ENCODE measurements at regions not wholly inside any gene's neighbourhood (a gene's known extent, or its start where the extent isn't known, plus 50 kb on each side); places are given as distances from the start of the nearest gene placed in this dataset.
"Not testable (repeated sequence)": the region's sequence is repeated elsewhere in the genome, so short reads cannot be mapped to it uniquely, and the experiment has no call there.

DNA sequence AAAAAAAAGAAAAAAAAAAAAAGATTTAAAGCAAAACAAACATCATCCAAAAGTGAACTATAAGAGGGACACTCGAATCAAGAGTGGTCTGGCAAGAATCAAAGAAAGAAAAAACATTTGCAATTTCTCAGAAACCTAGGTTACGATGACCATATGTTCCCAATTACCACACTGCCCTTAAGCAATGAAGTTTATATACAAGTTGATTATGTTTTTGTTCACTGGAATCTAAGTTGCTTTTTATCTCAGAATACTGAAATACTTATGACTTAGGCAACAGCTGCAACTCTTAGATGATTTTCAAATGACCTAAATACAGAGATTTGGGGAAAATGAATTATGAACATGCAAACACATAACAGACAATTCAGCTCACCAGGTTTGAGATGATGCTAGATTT is 597.1 kb upstream of the CHAC2 start:
- Histone ChIP-seq H3K9me3 (replicated peaks in 1 of 11) (no peaks in the 10 kb centered on the region), H3K27ac (no peak overlapping the region), H3K9ac (no peak overlapping the region), H3K36me3 (no peaks in the 10 kb centered on the region), H3K4me1 (no peaks in the 10 kb centered on the region), H3K4me3 (no peak overlapping the region), H4K20me1 (no peaks in the 10 kb centered on the region), H3K4me2 (no peak overlapping the region), H3K27me3 (no peaks in the 10 kb centered on the region)
- no peak for TF ChIP-seq Cebpa-rat (IDR thresholded peaks at IDR 0.05)

DNA sequence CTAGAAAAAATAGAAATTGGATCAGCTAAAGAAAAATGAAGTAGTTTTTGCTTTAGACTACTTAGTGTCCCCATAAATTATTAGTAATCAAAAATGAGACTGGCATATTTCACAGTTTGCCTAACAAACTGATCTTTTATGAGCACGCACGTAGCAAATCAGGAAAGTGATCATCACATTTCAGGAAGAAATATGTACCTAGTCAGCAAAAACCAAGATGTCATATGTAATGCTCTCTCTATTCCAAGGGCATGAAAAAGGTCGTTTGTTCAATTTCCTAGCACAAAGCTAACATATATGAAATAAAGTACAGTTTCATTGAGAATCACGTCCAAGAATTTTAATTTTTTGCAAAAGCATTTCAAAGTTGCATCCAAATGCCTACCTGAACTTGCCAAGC is 600.4 kb upstream of the CHAC2 start:
- no peak overlapping the region for H3K27ac ChIP-seq
- H4K20me1 ChIP-seq, result no peaks in the 10 kb centered on the region
- no peaks in the 10 kb centered on the region for H3K9me3 ChIP-seq (replicated peaks in 1 of 11)
- H3K9ac ChIP-seq, result no peak overlapping the region
- H3K27me3 ChIP-seq, result no peaks in the 10 kb centered on the region
- H3K4me1 ChIP-seq, result no peaks in the 10 kb centered on the region
- H3K4me3 ChIP-seq, result no peak overlapping the region
- no peak for TF ChIP-seq Cebpa-rat (IDR thresholded peaks at IDR 0.05)
- no peak overlapping the region for H3K4me2 ChIP-seq
- H3K36me3 ChIP-seq, result no peaks in the 10 kb centered on the region

DNA sequence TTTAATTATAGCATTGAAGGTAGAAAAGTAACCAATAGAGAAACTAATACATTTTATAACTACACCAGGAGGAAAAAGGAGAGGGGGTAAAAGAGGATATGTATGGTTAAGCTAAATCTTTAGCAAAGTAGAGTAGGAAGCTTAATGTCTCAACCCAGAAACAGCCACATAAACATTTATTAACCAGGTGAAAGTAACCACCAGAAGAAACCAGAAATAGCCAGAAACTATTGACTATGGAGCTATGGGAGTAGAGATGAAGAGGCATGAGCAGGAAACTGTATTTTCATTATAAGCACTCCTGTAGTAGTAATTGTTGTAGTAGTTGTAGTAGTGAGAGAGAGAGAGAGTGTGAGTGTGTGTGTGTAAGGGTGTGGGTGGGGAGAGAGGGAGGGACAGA is 617.5 kb upstream of the CHAC2 start:
- Histone ChIP-seq H4K20me1 (no peaks in the 10 kb centered on the region), H3K4me1 (peaks cover 0 to 15% (median 0%) of the 10 kb centered on the region in 10 experiments; a peak in 5 of 20 replicates), H3K36me3 (no peaks in the 10 kb centered on the region), H3K27ac (no peak overlapping the region), H3K27me3 (no peaks in the 10 kb centered on the region), H3K9ac (no peak overlapping the region), H3K9me3 (replicated peaks in 1 of 11) (no peaks in the 10 kb centered on the region), H3K4me2 (peak overlapping the region in 2 of 11 experiments; percentile 8 to 53; a peak in 3 of 22 replicates), H3K4me3 (no peak overlapping the region)
- TF ChIP-seq Cebpa-rat (IDR thresholded peaks at IDR 0.05), result no peak

DNA sequence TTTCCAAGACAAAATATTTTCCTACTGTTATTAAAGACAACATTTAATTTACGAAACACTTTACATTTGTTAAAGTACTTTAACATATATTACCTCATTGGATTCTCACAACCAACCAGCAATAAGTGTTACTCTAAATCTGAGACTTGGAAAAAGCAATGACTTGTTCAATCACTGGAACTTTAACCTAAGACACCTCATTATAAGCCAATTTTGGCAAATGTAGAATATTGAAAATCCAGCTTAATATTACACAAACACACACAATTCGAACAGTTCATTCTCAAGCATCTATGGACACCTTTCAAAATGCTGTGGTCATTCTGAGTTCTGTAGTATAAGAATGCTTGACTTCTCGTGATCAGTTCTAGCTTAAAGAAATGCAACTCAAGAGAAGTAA is 619.4 kb upstream of the CHAC2 start:
- Histone ChIP-seq H3K4me3 (no peak overlapping the region), H3K27me3 (no peaks in the 10 kb centered on the region), H3K4me2 (no peak overlapping the region), H3K27ac (no peak overlapping the region), H4K20me1 (no peaks in the 10 kb centered on the region), H3K36me3 (no peaks in the 10 kb centered on the region), H3K4me1 (peaks cover 0 to 11% (median 0%) of the 10 kb centered on the region in 10 experiments; a peak in 5 of 20 replicates), H3K9me3 (replicated peaks in 1 of 11) (no peaks in the 10 kb centered on the region), H3K9ac (no peak overlapping the region)
- TF ChIP-seq Cebpa-rat (IDR thresholded peaks at IDR 0.05), result no peak

DNA sequence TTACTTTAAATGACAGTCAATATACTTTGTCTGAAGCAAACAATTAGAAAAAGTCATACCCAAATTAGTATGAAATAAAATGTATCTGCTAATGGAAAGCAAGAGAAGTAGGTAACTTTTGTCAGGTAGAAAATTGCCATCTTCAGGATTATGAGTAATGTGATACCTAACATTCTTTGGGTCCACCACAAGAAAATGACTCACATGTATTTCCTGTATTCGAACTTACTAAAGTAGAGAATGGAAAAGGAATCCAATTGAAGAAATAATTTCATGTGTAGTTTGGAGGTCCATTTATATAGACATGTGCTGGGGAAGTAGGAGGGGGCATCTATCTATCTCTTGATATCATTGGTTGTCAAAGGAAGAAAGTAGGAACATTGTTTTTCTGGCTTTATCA is 636.2 kb upstream of the CHAC2 start:
- no peaks in the 10 kb centered on the region for H3K27me3 ChIP-seq
- no peak overlapping the region for H3K4me2 ChIP-seq
- no peak overlapping the region for H3K27ac ChIP-seq
- no peak overlapping the region for H3K4me3 ChIP-seq
- no peaks in the 10 kb centered on the region for H3K9me3 ChIP-seq (replicated peaks in 1 of 11)
- H4K20me1 ChIP-seq, result no peaks in the 10 kb centered on the region
- peaks cover 0 to 13% (median 2%) of the 10 kb centered on the region in 10 experiments; a peak in 8 of 20 replicates for H3K4me1 ChIP-seq
- H3K9ac ChIP-seq, result no peak overlapping the region
- H3K36me3 ChIP-seq, result no peaks in the 10 kb centered on the region
- no peak for TF ChIP-seq Cebpa-rat (IDR thresholded peaks at IDR 0.05)

DNA sequence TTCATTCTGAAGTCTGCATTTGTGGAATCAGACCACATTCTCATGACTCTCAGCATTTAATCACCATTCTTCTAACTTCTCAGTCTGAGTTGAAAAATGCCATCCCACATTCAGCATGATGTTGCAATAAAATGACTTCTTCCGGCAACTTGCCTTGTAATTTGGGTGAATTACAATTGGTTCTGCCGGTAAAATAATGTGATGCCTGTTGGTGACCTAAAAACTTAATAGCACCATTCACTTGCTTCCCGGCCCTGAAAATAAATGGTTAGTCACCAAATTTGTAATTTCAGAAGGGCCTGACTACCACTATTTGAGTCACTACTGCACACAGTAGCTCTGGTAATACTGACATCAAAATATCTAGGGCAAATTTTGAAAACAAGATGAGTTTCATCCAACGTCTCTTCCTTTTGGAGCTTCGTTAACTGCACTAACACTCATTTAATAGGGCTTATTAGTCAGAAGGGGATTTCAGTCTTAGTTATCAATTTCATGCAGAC is 637.1 kb upstream of the CHAC2 start:
- Histone ChIP-seq H3K4me1 (peaks cover 0 to 13% (median 2%) of the 10 kb centered on the region in 10 experiments; a peak in 8 of 20 replicates), H3K36me3 (no peaks in the 10 kb centered on the region), H3K4me3 (no peak overlapping the region), H3K27me3 (no peaks in the 10 kb centered on the region), H3K4me2 (peak overlapping the region in 2 of 11 experiments; percentile 5 to 55; a peak in 1 of 22 replicates), H3K9ac (no peak overlapping the region), H4K20me1 (no peaks in the 10 kb centered on the region), H3K27ac (no peak overlapping the region), H3K9me3 (replicated peaks in 1 of 11) (no peaks in the 10 kb centered on the region)
- TF ChIP-seq Cebpa-rat (IDR thresholded peaks at IDR 0.05), result no peak

DNA sequence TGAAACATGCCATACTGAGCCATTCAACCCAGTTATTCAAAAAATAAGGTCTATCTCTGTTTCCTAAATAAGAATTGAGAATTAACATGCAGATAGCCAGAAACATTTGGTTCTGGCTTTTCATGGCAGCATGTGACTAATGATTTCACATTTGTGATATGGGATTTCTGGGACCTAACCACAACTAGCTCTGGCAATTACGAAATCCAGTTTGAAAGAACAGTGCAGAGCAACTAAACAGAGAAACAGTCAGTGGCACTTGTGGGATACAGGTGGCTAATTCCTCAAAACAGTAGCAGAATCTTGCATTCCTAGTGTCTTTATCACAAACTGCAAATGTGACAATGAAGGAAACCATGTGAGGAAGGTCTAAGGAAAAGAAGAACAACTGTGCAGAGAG is 637.8 kb upstream of the CHAC2 start:
- Histone ChIP-seq H3K27me3 (no peaks in the 10 kb centered on the region), H3K27ac (no peak overlapping the region), H3K9me3 (replicated peaks in 1 of 11) (no peaks in the 10 kb centered on the region), H3K4me3 (no peak overlapping the region), H3K4me1 (peaks cover 0 to 13% (median 2%) of the 10 kb centered on the region in 10 experiments; a peak in 8 of 20 replicates), H3K36me3 (no peaks in the 10 kb centered on the region), H3K4me2 (peak overlapping the region in 4 of 11 experiments; percentile 5 to 55 (median 18); a peak in 5 of 22 replicates), H3K9ac (no peak overlapping the region), H4K20me1 (no peaks in the 10 kb centered on the region)
- no peak for TF ChIP-seq Cebpa-rat (IDR thresholded peaks at IDR 0.05)

DNA sequence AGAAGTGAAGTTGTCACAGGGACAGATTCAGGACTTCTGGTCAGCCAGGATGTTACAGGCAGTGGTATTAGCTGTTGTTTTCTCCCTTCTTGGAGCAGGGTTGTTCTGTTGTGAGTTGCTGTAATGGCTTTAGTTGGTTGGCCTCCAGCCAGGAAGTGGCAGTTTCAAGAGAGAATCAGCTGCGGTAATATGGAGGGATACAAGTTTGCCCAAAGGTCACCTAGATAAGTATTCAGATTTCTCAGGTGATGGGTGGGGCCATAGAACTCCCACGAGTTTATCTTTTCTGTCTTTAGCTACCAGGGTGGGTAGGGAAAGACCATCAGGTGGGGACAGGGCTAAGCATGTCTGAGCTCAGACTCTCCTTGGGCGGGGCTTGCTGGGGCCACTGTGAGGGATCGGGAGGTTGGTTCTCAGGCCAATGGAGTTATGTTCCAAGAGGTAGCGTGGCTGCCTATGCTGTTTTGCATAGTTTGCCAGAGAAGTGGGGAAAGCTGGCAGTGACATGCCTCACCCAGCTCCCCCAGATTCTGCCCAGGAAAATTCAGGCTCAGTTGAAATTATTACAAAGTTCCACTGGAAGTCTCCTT is 640.4 kb upstream of the CHAC2 start:
- H3K4me3 ChIP-seq, result no peak overlapping the region
- no peak for TF ChIP-seq Cebpa-rat (IDR thresholded peaks at IDR 0.05)
- H3K4me1 ChIP-seq, result peaks cover 0 to 13% (median 2%) of the 10 kb centered on the region in 10 experiments; a peak in 8 of 20 replicates
- no peaks in the 10 kb centered on the region for H3K27me3 ChIP-seq
- no peaks in the 10 kb centered on the region for H3K36me3 ChIP-seq
- no peaks in the 10 kb centered on the region for H3K9me3 ChIP-seq (replicated peaks in 1 of 11)
- H3K27ac ChIP-seq, result no peak overlapping the region
- H4K20me1 ChIP-seq, result no peaks in the 10 kb centered on the region
- no peak overlapping the region for H3K9ac ChIP-seq
- H3K4me2 ChIP-seq, result no peak overlapping the region

DNA sequence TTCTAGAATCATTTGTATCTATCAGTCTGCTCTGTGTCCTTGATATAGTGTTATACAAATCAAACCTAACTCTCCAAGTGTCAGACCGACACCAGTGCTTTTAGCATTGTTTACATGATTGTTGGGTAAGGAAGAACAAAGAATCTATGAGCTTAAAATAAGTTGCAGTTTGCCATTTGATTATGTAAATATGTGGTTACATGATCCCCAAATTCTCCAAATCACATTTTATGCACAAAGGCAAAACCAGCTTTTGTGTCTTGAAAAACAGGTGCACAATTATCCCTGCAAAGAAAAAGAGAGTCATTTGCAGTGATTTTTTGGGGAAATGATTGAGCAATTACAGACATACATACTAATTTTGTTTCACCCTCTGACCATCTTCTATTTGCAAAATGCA is 652.6 kb upstream of the CHAC2 start:
- peaks cover 0 to 8% (median 0%) of the 10 kb centered on the region in 11 experiments; a peak in 4 of 22 replicates for H3K9me3 ChIP-seq (replicated peaks in 1 of 11)
- H3K4me1 ChIP-seq, result no peaks in the 10 kb centered on the region
- no peak overlapping the region for H3K27ac ChIP-seq
- no peaks in the 10 kb centered on the region for H4K20me1 ChIP-seq
- H3K9ac ChIP-seq, result no peak overlapping the region
- TF ChIP-seq Cebpa-rat (IDR thresholded peaks at IDR 0.05), result no peak
- H3K4me3 ChIP-seq, result no peak overlapping the region
- no peaks in the 10 kb centered on the region for H3K27me3 ChIP-seq
- no peak overlapping the region for H3K4me2 ChIP-seq
- H3K36me3 ChIP-seq, result no peaks in the 10 kb centered on the region

DNA sequence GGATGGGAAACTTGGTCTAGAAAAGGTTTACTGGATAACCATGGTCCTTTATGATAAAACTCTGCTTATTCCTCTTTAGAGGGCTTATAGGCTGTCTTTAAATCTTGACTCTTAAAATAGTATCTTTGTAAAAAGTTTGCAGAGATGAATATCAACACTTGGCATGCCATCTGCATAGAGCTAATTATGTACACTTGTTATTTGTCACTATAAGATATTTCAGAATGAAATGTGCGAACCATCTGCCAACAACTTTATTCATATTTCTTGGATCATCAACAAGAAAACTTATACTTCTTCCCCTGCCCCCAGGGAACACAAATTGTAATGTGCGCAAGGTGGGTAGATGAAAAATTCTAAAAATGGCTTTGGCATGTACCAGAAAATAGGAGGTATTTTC is 653.0 kb upstream of the CHAC2 start:
- Histone ChIP-seq H4K20me1 (no peaks in the 10 kb centered on the region), H3K9ac (no peak overlapping the region), H3K4me3 (no peak overlapping the region), H3K4me2 (no peak overlapping the region), H3K4me1 (no peaks in the 10 kb centered on the region), H3K36me3 (no peaks in the 10 kb centered on the region), H3K9me3 (replicated peaks in 1 of 11) (peaks cover 0 to 8% (median 0%) of the 10 kb centered on the region in 11 experiments; a peak in 4 of 22 replicates), H3K27me3 (no peaks in the 10 kb centered on the region), H3K27ac (no peak overlapping the region)
- no peak for TF ChIP-seq Cebpa-rat (IDR thresholded peaks at IDR 0.05)

DNA sequence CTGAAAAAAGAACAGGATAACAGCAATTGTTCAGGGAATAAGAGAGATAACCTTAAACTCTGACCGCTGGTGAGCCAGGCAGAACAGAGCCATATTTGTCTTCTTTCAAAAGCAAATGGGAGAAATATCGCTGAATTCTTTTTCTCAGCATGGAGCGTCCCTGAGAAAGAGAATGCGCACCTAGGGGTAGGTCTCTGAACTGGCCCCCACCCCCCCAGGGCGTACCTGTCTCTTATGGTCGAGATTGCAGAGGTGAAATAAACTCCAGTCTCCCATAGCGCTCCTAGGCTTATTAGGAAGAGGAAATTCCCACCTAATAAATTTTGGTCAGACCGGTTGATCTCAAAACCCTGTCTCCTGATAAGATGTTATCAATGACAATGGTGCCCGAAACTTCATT is 655.2 kb upstream of the CHAC2 start:
- not testable (repeated sequence) for H3K36me3 ChIP-seq; H3K27me3 ChIP-seq; H3K9me3 ChIP-seq (replicated peaks in 1 of 11); H3K9ac ChIP-seq; H3K4me2 ChIP-seq; H4K20me1 ChIP-seq; H3K4me3 ChIP-seq; H3K4me1 ChIP-seq; H3K27ac ChIP-seq
